ENCODE measurements at regions not wholly inside any gene's neighbourhood (a gene's known extent, or its start where the extent isn't known, plus 50 kb on each side); places are given as distances from the start of the nearest gene placed in this dataset.

DNA sequence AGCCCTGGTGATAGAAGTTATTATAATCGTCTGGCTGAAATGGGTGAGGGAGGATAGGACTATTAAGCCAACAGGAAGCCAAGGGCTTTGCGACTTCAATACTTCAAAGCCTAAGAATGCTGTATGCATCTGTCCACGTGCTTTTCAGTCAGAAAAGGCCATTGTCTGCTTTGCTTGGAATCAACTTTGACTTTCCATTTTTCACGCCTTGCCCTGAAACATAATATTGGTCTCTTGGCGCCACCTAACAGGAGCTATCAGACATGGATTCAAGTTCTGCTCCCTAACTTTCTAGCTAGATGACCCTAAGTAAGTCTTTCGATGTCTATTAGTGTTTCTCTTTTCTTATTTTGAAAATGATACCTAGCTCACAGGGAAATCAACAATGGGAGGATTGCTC, 572.6 kb downstream of the TLR4 start:
- DNase-seq (ENCODE audit: low read depth in 2 of 2, low spot score in 1 of 2), result no peak

DNA sequence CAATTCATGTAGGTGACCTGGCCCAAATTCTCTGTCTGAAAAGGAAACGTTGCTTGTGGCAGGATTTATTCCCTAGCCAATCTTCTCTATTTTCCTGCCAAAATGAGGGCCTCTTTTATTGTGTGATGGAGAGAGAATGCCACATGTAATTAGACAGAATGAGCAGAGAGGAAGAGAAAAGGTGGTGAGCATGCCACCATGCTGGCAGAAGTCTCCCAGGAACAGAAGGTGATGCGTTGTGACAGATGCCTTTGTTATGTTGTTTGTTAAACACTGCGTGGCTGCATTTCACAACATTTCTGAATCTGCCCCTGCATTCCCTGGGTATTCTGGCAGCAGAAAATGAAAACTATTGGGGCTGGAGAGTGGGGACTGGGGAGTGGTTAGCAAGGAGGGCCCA, 577.6 kb downstream of the TLR4 start:
- no peak for DNase-seq (ENCODE audit: low read depth in 2 of 2, low spot score in 1 of 2)

DNA sequence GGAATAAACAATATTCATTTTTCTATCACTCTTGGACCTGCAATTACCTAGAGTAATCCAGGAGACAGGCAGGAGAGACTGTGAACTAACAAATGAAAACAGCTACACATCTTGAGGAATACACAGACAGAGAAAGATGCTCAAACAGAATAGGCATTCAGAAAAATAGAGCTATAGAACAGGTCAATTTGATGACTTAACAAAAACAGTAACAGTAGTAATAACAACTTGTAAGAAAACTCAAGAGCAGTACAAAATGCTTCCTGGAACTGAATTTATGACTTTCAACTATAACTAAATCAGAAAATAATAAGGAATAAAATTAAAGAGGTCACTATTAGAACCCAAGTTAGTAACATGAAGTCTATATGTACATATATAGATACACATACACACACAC, 579.3 kb downstream of the TLR4 start:
- no peak for DNase-seq (ENCODE audit: low read depth in 2 of 2, low spot score in 1 of 2)

DNA sequence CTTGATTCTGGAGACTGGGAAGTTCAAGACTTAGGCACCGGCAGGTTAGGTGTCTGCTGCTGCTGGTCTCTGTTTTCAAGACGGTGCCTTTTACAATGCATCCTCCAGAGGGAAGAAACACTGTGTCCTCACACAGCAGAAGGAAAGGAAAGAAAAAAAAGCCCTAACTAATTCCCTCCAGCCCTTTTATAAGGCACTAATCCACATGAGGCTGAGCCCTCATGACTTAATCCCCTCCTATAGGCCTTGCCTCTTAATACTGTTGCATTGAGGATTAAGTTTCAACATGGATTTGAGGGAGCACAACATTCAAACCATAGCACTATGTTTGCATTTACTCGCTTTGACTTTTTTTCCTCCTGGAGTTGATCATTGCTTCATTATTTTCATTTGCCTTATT, 585.9 kb downstream of the TLR4 start:
- DNase-seq (ENCODE audit: low read depth in 2 of 2, low spot score in 1 of 2), result no peak

DNA sequence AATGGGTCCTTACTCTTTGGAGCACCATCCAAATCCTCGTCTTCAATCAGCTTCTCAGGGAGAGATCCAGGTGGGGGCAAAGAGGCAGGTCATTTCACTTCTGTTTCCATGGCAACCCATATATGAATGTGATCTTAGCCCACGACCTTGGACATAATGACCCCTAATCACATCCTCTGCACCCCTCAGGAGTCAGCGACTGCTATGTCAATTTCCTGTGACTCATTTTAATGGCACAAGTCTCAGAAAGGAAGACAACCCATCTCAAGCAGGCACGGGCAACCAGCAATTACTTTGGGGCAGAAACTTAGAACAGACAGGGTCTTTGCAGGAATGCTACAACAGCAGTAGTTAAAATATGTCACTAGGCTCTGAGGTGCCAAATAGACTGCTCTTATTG, 591.2 kb downstream of the TLR4 start:
- DNase-seq (ENCODE audit: low read depth in 2 of 2, low spot score in 1 of 2), result no peak

DNA sequence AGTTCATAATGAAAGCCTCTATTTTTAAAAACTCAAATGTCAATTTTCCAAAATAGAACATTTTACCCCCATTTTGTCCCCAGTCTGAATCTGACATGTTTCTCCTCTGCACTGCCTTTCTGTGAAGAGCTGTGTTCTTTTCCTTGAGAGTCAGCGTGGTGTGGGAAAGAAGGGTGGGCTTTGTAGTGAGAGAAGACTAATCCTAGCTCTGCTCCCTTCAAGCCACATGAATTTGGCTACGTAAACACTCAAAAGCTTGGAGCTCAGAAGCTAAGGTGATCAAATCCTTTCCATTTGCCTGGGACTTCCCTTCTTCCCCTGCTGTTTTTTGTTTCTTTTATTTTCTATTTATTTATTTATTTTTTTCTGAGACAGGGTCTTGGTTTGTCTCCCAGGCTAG, 598.5 kb downstream of the TLR4 start:
- DNase-seq (ENCODE audit: low read depth in 2 of 2, low spot score in 1 of 2), result no peak

DNA sequence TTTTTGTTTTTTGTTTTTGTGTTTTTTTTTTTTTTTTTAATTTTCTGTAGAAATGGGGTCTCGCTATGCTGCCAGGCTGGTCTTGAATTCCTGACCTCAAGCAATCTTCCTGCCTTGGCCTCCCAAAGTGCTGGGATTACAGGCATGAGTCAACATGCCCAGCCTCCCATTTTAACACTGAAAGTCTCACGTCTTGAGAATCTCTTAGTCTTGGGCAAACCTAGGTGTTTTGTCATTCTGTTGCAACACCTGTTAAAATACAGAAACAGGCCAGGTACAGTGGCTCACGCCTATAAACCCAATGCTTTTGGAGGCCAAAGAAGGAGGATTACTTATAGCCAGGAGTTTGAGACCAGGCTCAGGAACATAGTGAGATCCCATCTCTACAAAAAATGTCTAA, 599.0 kb downstream of the TLR4 start:
- DNase-seq (ENCODE audit: low read depth in 2 of 2, low spot score in 1 of 2), result no peak

DNA sequence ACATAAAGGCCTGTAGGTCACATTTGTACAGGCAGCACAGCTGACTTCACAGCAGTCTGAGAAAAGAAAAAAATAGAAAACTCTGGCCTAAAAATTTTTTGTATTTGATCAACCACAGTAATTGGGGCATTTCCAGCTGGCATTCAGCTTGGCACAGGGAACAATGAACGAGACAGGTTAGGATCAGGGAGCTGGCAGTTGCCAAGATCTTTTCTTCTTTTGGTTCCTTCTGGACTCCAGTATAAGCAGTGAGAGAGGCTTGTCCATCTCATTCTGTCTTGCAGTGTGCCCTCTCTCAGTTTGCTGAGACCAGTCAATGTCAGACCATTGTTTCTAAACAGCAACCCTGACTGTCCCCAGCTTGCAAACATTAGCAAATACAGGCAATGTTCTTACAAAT, 601.1 kb downstream of the TLR4 start:
- no peak for DNase-seq (ENCODE audit: low read depth in 2 of 2, low spot score in 1 of 2)

DNA sequence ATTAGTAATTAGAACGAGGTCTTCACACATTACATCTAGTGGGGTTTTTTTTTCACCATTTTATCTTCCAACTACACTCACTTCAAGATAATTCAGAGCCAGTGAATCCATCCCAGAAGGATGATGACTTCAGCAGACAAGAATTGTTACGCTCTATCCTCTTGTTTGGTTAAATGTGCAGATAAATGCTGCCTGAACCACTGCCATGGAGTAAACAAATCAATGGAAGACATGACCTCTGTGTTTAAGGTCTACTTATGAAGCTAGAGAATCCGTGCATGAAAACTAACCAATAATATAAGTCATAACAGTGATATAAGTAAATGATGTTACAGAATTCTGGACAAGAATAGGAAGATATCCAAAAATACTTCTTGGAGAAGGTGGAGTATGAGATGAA, 602.6 kb downstream of the TLR4 start:
- DNase-seq (ENCODE audit: low read depth in 2 of 2, low spot score in 1 of 2), result no peak

DNA sequence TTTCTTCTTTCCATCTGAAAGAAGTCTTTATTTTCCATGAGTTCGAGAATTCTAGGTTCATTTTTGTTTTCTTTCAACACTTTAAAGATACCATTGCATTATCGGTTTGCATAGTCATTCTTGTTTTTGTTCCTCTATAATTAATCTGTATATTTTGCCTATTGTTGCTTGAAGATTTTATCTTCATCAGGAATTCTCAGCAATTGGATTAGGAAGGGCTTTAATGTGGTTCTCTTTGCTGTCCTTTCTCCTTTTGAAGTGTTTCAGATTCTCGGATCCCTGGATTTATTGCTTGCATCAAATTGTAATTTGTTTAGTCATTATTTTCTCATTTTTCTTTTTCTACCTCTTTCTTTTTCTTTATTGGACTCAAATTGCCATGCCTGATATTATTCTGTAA, 609.8 kb downstream of the TLR4 start:
- no peak for DNase-seq (ENCODE audit: low read depth in 2 of 2, low spot score in 1 of 2)

DNA sequence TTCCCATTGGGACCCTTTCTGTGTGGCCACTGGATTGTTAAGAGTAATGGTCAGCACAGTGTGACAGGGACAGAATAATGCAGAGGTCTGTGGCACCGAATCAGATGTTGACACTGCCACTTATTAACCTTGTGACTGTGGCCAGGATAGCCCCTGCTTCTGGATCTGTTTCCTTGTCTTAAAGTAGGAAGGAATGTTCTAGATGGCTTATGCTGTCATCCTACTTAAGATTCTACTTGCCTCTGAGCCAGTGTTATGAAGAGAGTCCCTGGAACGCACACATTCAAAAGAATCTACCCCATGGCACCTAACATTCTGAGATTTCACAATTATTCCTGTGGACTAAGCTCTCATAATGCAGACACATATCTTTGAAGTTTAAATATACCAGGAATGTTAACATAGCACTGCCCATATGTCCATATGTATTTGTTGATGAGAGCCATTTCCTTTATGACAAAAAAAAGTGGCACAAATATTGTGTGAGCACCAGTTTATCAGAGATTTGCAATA, 612.7 kb downstream of the TLR4 start:
- DNase-seq (ENCODE audit: low read depth in 2 of 2, low spot score in 1 of 2), result no peak

DNA sequence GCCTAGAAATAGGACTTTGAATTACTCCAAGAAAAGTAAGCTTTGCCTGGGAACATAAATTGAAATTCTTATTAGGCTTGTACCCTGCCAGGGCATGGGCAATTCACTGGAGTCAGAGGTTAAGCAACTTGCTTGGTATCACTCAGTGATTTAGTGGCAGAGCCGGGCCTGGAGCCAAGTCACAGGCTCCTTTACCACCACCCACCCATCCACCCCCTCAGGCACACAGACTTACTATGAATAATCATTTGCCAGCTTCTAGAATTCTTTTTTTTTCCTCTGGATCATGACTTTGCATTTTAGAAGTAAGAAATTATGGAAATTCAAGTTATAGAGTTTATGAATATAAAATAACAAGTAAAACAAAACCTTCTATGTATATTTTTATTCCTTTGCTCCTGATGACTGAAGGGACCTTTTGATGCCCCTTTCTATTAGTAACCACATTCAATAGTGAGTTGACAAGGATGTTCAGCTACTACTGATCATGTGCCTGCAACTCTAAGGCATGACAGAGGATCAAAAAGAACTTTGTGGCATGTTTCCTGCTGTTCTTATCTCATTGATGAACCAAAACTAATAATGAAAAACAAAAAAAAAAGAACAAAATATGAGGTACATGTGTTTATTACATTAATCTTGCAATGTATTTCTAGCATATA, 614.7 kb downstream of the TLR4 start:
- DNase-seq (ENCODE audit: low read depth in 2 of 2, low spot score in 1 of 2), result no peak

DNA sequence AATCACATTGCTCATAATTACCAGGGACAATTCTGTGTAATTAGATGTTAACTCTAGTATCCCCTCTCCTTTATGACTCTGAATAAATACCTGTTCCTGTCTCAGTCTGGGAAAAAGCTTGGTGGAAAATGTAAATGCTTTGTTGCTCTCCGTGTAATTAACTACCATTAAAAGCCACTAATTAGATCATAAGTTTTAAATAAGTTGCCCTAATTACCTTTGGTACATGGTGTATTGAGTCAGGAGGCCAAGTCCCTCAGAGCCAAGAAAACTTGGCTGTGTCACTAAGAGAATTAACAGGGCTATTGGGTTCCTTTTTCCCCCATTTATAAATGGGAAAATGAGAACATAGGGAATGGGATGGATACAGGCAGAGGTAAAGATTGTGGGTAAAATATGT, 617.6 kb downstream of the TLR4 start:
- no peak for DNase-seq (ENCODE audit: low read depth in 2 of 2, low spot score in 1 of 2)

DNA sequence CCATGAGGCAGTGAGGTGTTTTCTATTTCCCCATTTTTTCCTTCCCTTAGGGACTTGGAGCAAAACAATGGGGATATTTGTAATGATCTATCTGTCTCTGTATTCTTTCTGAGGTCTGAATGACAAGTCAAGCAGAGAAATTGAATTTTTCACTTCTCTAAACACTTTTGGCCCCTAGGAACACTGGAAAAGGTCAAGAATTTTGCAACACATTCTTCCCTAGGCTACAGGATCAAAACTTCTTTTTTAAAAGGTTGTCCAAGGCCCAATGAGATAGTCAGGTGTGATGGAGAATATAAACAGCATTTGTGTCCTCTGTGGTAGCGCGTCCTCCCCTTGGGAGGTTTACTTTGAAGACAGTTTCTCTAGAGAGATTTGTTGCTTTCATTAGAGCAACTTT, 620.5 kb downstream of the TLR4 start:
- DNase-seq (ENCODE audit: low read depth in 2 of 2, low spot score in 1 of 2), result no peak

DNA sequence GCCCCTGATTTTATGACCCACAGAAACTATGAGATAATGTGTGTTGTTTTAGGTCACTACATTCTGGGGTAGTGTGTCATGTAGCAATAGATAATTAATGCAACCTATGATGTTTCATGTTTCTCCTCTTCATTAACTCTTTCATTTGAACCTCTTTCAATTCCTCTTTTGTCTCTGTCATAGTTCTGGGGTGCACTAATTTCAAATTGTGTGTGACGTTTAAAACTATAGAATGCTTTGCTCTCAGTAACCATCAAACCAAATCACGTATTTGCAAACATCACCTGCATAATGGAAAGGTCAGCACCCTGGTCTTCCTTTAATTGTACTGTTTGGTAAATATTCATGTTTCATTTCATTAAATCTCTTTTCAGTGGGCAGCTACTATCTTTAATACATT, 621.6 kb downstream of the TLR4 start:
- no peak for DNase-seq (ENCODE audit: low read depth in 2 of 2, low spot score in 1 of 2)

DNA sequence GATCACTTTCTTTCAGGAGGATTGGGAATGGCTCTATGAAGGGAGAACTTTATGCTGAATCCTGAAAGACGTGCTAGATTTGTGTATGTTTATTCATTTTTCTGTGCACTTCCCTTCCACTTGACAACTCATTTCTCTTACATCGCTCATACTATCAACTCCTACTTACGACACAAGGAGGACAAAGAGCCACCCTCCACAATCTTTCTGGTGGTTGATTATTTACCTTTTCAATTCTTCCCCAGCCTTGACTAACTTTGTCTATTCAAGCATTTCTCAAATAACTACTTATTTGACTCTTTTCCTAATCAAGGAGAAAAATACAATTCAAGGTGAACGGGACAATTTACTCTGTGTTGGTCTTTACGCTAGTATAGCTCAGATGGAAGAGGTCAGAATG, 622.1 kb downstream of the TLR4 start:
- DNase-seq (ENCODE audit: low read depth in 2 of 2, low spot score in 1 of 2), result no peak

DNA sequence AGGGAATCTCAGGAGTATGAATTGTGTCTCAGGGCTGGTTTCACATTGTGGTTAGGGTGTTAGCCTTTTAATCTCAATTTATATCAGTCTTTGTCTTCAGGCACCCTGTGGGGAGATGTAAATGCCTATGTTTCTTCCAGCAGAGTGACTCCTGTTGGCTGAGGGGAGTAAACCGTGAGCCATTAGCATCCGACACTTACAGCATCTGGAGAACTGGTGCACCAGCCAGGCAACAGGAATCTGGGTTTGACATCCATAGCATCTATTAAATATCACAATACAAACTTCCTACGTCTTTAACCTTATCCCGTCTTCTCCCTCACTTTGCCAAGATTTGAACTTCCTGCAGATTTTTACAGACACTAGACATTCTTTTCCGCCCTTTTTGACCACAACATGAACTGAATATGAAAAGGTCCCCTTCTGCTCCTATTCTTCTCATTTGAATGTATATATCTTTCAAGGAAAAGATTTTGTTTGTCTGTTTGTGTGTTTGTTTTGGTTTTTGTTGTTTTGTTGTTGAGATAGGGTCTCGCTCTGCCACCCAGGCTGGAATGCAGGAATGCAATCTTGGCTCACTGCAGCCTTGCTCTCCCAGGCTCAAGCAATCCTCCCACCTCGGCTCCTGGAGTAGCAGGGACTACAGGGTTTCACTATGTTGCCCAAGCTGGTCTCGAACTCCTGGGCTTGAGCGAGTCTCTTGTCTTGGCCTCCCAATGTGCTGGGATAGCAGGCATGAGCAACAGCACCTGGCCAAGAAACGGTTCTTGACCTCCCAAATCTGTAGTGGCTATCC, 626.2 kb downstream of the TLR4 start:
- DNase-seq (ENCODE audit: low read depth in 2 of 2, low spot score in 1 of 2), result no peak

DNA sequence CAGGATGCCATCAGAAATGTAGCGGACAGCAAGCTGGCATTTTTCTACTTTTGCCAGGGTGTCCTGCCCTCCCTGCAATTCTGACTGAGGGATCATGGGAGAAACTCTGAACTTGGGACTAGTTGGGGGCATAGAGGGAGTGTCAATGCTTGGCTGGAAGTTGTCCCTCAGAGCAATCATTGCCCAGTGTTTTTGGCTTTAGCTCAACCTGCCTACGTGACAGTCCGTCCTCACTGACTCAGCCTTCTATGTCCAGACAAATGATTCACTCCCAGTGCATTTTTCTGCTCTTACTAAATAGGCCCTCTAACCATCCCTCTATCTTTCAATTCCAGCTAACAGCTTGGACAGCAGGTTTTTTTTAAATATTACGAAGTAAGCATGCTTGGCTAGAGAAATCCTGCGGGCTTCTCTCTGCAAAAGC, 627.4 kb downstream of the TLR4 start:
- DNase-seq (ENCODE audit: low read depth in 2 of 2, low spot score in 1 of 2), result no peak

DNA sequence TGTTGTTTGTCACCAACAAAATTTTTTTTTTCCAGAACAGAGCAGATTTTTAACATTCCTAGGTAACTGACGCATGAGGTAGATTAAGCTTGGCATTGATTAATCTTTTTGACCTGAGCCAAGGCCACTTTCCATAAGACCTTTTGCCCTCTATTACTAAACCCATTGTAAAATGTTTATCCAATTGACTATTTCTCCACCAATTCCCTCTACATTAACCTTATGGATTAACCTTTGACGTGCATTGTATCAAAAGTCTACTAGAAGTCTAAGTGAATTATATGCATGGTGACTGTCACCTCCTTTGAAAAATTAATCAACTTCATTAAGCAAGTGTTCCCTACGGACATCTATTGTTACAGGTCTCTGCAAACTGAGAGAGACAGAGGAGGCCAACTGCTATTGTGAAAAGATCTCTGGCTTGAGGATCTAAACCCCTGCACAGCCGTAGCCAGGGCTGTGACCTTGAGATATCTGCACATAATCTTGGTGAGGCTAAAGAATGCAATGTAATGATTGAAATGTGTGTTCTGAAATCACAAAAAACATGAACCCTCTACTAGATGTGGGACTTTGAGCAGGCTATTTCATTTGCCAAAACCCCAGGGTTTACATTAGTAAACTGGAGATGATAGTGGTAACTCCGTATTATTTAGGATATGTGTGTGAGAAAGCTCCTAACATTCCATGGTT, 632.2 kb downstream of the TLR4 start:
- no peak for DNase-seq (ENCODE audit: low read depth in 2 of 2, low spot score in 1 of 2)

DNA sequence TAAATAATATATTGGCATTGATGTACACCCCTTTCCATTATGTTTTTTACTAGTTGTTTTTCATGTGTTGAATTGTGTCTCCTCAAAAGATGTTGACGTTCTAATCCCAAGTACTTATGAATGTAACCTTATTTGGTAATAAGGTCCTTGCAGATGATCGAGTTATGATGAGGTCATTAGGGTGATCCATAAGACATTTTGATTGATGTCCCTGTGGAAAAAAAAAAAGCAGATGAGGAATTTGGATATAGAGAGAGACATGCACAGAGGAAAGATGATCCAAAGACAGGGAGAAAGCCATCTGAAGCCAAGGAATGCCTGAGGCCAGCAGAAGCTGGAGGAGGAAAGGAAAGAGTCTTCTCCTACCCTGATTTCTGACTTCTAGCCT, 632.7 kb downstream of the TLR4 start:
- DNase-seq (ENCODE audit: low read depth in 2 of 2, low spot score in 1 of 2), result no peak

DNA sequence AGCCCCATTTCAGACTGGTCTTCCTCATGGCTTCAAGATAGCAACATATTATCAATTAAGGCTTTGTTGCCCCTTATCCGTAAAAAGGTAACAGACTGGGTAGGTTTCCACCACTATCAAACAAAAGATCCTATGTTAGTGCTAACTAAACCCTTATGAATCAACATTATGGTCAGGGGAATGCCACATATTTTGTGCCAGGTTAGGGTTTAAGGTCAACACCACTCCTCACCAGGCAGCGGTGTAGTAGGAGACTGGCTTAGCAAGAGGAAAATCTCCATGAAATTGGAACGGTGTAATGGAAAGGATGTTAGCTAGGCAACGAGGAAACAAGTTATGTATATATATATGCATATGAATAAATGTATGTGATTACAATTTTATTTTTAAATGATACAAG, 655.8 kb downstream of the TLR4 start:
- no peak for DNase-seq (ENCODE audit: low read depth in 2 of 2, low spot score in 1 of 2)

DNA sequence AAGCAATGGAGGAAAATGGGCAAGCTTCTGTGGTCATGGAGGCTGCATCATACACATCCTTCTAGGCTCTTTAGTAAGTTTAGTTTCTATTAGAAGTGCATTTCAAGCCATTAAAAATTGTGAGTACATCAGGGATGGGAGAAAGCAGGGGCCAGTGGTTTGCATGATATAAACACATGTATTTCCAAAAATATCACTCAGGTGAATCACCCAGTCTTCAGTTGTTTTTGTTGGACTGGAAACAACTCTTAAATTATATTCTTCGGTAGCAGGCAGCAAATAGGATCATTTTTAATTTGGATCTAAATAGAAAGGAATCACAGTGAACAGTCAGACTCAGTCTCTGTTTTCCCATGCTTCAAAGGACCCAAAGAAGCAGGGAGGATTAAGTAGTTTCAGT, 657.9 kb downstream of the TLR4 start:
- no peak for DNase-seq (ENCODE audit: low read depth in 2 of 2, low spot score in 1 of 2)
